ENCODE measurements at regions not wholly inside any gene's neighbourhood (a gene's known extent, or its start where the extent isn't known, plus 50 kb on each side); places are given as distances from the start of the nearest gene placed in this dataset.

DNA sequence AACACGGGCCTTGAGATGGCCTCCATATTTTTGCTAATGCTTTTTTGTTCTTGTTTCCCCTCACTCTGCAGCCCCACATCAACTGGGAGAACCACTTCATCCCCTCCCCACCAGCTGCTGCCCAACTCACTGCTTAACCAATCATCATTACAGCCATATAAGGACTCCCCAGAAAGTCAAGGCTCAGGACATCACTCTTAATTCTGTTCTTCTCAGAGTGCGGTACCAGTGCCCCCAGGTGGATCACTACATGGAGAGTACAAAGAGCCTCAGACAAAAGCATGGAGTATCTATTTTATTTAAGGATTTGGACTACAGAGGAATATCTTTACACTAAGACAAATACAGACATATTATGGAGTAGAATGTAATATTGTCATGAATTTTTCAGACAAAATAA lies 340.6 kb downstream of the PAX3 start:
- DNase-seq (ENCODE audit: extremely low read depth in 1 of 4, low spot score in 3 of 4) = no peak
- Histone ChIP-seq H3K27ac (ENCODE audit: extremely low read depth, low read depth, low read length) (no peak overlapping the region), H3K4me1 (replicated peaks in 1 of 2; ENCODE audit: control insufficient read depth in 2 of 2, insufficient read depth in 2 of 2, low read length in 2 of 2) (no peaks in the 10 kb centered on the region), H3K36me3 (ENCODE audit: control insufficient read depth, insufficient read depth, low read length) (no peaks in the 10 kb centered on the region), H3K27me3 (ENCODE audit: control insufficient read depth in 2 of 2, insufficient read depth in 2 of 2, low read length in 2 of 2) (no peaks in the 10 kb centered on the region), H3K79me2 (ENCODE audit: control insufficient read depth, insufficient read depth, low read length) (no peaks in the 10 kb centered on the region), H2AFZ (ENCODE audit: low read depth, low read length) (no peak overlapping the region), H4K20me1 (replicated peaks; ENCODE audit: control insufficient read depth, insufficient read depth, low read length) (no peaks in the 10 kb centered on the region), H3K9me1 (ENCODE audit: control insufficient read depth, insufficient read depth, low read length) (no peaks in the 10 kb centered on the region), H3K9me3 (replicated peaks; ENCODE audit: control insufficient read depth, insufficient read depth, low read depth, low read length) (no peaks in the 10 kb centered on the region), H3K4me2 (ENCODE audit: insufficient read depth, low read length) (no peak overlapping the region), H3K4me3 (no peak overlapping the region), H3K9ac (ENCODE audit: insufficient read depth in 1 of 2, low read depth in 2 of 2, low read length in 2 of 2) (no peak overlapping the region)
- no TSS peak for BruUV-seq (replicated peaks)
- FAIRE-seq = no peak
- ChIA-PET CTCF (ENCODE audit: low intra/inter-chr PET ratio) (no interaction called here), POLR2A (no interaction called here)
- in situ Hi-C loops (cut with MboI) = no loop called here
- TF ChIP-seq USF2 (CRISPR knock-in tag; IDR thresholded peaks at IDR 0.05) = no peak
- no peak for TF ChIP-seq JUN (IDR thresholded peaks at IDR 0.05; ENCODE audit: borderline replicate concordance, low read depth, low read length)
- TF ChIP-seq JUN (CRISPR knock-in tag; IDR thresholded peaks at IDR 0.05; ENCODE audit: borderline replicate concordance) = no peak
- TF ChIP-seq GATA2 (CRISPR knock-in tag; IDR thresholded peaks at IDR 0.05) = no peak
- TF ChIP-seq HIVEP1 (CRISPR knock-in tag; IDR thresholded peaks at IDR 0.05) = no peak
- no peak for TF ChIP-seq ZNF780A (CRISPR knock-in tag; IDR thresholded peaks at IDR 0.05)
- TF ChIP-seq ARID3A (IDR thresholded peaks at IDR 0.05; ENCODE audit: borderline replicate concordance, low read depth, low read length) = no peak
- TF ChIP-seq NFRKB (IDR thresholded peaks at IDR 0.05; ENCODE audit: low read depth) = no peak
- ATAC-seq = no peak
- 5% methylated on average over 2 of the region's 2 CpGs for WGBS (ENCODE audit: insufficient coverage, low coverage, missing lambda C conversion rate)
- intact Hi-C loops (cut with micrococcal nuclease) = no loop called here

Measured in K562 (cell line).